GM12878 (cell line): ENCODE measurements at regions not wholly inside any gene's neighbourhood (a gene's known extent, or its start where the extent isn't known, plus 50 kb on each side); places are given as distances from the start of the nearest gene placed in this dataset.

Source experiments
- ATAC-seq: fragments of 200-7000 bp; cut with Tn5 transposase; 3 replicates; pipeline ENCODE4 v1.9.1; 2020; ENCODE audit warnings: mild to moderate bottlenecking, moderate library complexity
- BruUV-seq: library from RNA; stranded (reverse); fragments of 400-500 nt; replicated peaks from 2 replicates; lab custom pipeline; 2021; lab: Mats Ljungman, UMichigan
- CTCF ChIA-PET: fragments of 300-600 bp; sonication (Branson Sonifier 250); formaldehyde crosslinking; extraction: SDS; loops from one replicate; lab custom pipeline; 2021; ENCODE audit warnings: inconsistent platforms; lab: Yijun Ruan, JAX
- POLR2A ChIA-PET: fragments of 350-600 bp; formaldehyde crosslinking; extraction: SDS; loops from one replicate; lab custom pipeline; 2021; ENCODE audit warnings: inconsistent platforms; lab: Charles Lee
- RAD21 ChIA-PET: fragments of 300-600 bp; sonication (Branson Sonifier 250); formaldehyde crosslinking; loops from one replicate; lab custom pipeline; 2023; ENCODE audit warnings: antibody characterized with exemption; ENCODE audit not compliant: unreplicated experiment; lab: Charles Lee
- SMC1A ChIA-PET: fragments of 300-600 bp; sonication (Branson Sonifier 250); formaldehyde crosslinking; loops from one replicate; lab custom pipeline; 2023; ENCODE audit not compliant: unreplicated experiment, uncharacterized antibody; lab: Charles Lee
- DNase-seq: peaks from one replicate; pipeline ENCODE4 v3.0.0-alpha.2; 2011; ENCODE audit warnings: low read depth, low spot score
- FAIRE-seq: peaks from 3 replicates; lab custom pipeline; 2011; peaks lifted over from hg19 to GRCh38; lab: Jason Lieb, UNC
- H2AFZ ChIP-seq: 2 replicates; pipeline ENCODE4 v1.6.0; 2011; ENCODE audit warnings: low read depth, low read length, control low read depth; ENCODE audit not compliant: control insufficient read depth
- H3K27ac ChIP-seq: 2 replicates; pipeline ENCODE4 v1.5.1; 2011; ENCODE audit warnings: control low read depth; ENCODE audit not compliant: control insufficient read depth, insufficient read depth
- H3K27me3 ChIP-seq, 2 experiments: replicated peaks in 1 of 2; 2 replicates each; pipeline versions ENCODE4 v1.6.0 to v1.6.1; 2011; ENCODE audit warnings: low read length in 1 of 2; ENCODE audit not compliant: control insufficient read depth in 2 of 2, insufficient read depth in 2 of 2
- H3K36me3 ChIP-seq, 2 experiments: 2 replicates each; pipeline ENCODE4 v1.5.1; 2011; ENCODE audit warnings: low read length in 1 of 2; ENCODE audit not compliant: control insufficient read depth in 2 of 2, insufficient read depth in 2 of 2
- H3K4me1 ChIP-seq: 2 replicates; pipeline ENCODE4 v1.6.1; 2011; ENCODE audit warnings: mild to moderate bottlenecking, low read length, moderate library complexity, mixed read lengths; ENCODE audit not compliant: control insufficient read depth, insufficient read depth
- H3K4me2 ChIP-seq: 2 replicates; pipeline ENCODE4 v1.6.0; 2011; ENCODE audit warnings: control low read depth; ENCODE audit not compliant: control insufficient read depth, insufficient read depth
- H3K4me3 ChIP-seq: fragments of 200-600 bp; sonication (generic); 2 replicates; pipeline ENCODE4 v1.5.1; 2016
- H3K79me2 ChIP-seq: 2 replicates; pipeline ENCODE4 v1.6.0; 2011; ENCODE audit warnings: low read length; ENCODE audit not compliant: control insufficient read depth, insufficient read depth
- H3K9ac ChIP-seq: 2 replicates; pipeline ENCODE4 v1.8.0; 2011; ENCODE audit warnings: low read length, control low read depth, mixed read lengths; ENCODE audit not compliant: control insufficient read depth, insufficient read depth
- H3K9me3 ChIP-seq: replicated peaks from 3 replicates; pipeline ENCODE4 v1.5.1; 2011; ENCODE audit warnings: mild to moderate bottlenecking, low read length; ENCODE audit not compliant: control insufficient read depth, insufficient read depth
- H4K20me1 ChIP-seq: 2 replicates; pipeline ENCODE4 v1.6.0; 2011; ENCODE audit not compliant: control insufficient read depth, insufficient read depth
- ATF2 ChIP-seq: IDR thresholded peaks from 2 replicates; pipeline ENCODE4 v1.6.1; 2012; ENCODE audit warnings: low read length, inconsistent platforms
- ATF3 ChIP-seq: IDR thresholded peaks from 2 replicates; pipeline ENCODE4 v1.6.1; 2011; ENCODE audit warnings: low read depth, mild to moderate bottlenecking, low read length, moderate library complexity, borderline replicate concordance; ENCODE audit errors: extremely low read depth
- CREB1 ChIP-seq: IDR thresholded peaks from 2 replicates; pipeline ENCODE4 v1.6.1; 2012; ENCODE audit warnings: low read depth, mild to moderate bottlenecking, inconsistent platforms
- HDGF ChIP-seq: fragments of 450-650 bp; IDR thresholded peaks from 2 replicates; pipeline ENCODE4 v1.6.1; 2016; ENCODE audit warnings: antibody characterized with exemption
- HSF1 ChIP-seq: fragments of 150-350 bp; IDR thresholded peaks from 2 replicates; pipeline ENCODE4 v1.6.1; 2014; ENCODE audit warnings: mild to moderate bottlenecking, low read depth, low read length
- IRF3 ChIP-seq: fragments of 450-650 bp; IDR thresholded peaks from 2 replicates; pipeline ENCODE4 v1.6.1; 2014; ENCODE audit warnings: mild to moderate bottlenecking
- PAX5 ChIP-seq: IDR thresholded peaks from 2 replicates; pipeline ENCODE4 v1.6.1; 2011; ENCODE audit warnings: low read depth, low read length, borderline replicate concordance
- RAD21 ChIP-seq: IDR thresholded peaks from 2 replicates; pipeline ENCODE4 v1.6.1; 2011; ENCODE audit warnings: mild to moderate bottlenecking, low read depth, low read length, moderate library complexity; ENCODE audit not compliant: insufficient read depth
- SMAD1 ChIP-seq: fragments of 450-650 bp; IDR thresholded peaks from 2 replicates; pipeline ENCODE4 v1.6.1; 2018; ENCODE audit warnings: mild to moderate bottlenecking, low read depth; ENCODE audit not compliant: partially characterized antibody
- SP1 ChIP-seq: IDR thresholded peaks from one replicate; pipeline ENCODE4 v1.6.1; 2011; ENCODE audit warnings: low read depth, low read length
- TARDBP ChIP-seq: IDR thresholded peaks from 2 replicates; pipeline ENCODE4 v1.6.1; 2016; ENCODE audit warnings: borderline replicate concordance
- WRNIP1 ChIP-seq: IDR thresholded peaks from 2 replicates; pipeline ENCODE4 v1.6.1; 2011; ENCODE audit warnings: low read depth, low read length, improper control_type of control experiment, borderline replicate concordance
- ZNF24 ChIP-seq: fragments of 450-650 bp; IDR thresholded peaks from 2 replicates; pipeline ENCODE4 v1.6.1; 2017; ENCODE audit warnings: antibody characterized with exemption, mild to moderate bottlenecking
- ZNF687 ChIP-seq: fragments of 450-650 bp; IDR thresholded peaks from 2 replicates; pipeline ENCODE4 v1.6.1; 2017; ENCODE audit warnings: mild to moderate bottlenecking, moderate library complexity
- WGBS: methylation state at CpG from one replicate; pipeline ENCODE4 v1.1.6; 2016; ENCODE audit warnings: low lambda C conversion rate; ENCODE audit not compliant: insufficient replicate concordance, insufficient coverage; ENCODE audit errors: missing lambda C conversion rate; 5-methylcytosine and 5-hydroxymethylcytosine counted together
- in situ Hi-C: fragments of 300-500 bp; cut with MboI; formaldehyde crosslinking; loops from 9 replicates; pipeline ENCODE4 v1.14.3; 2018; ENCODE audit warnings: mixed read lengths
- intact Hi-C: fragments of 100-400 bp; cut with micrococcal nuclease; formaldehyde crosslinking; loops from one replicate; pipeline ENCODE4 v1.14.2; 2022; ENCODE audit not compliant: unreplicated experiment

- TF ChIP-seq IRF3 (no peak), ATF3 (no peak), PAX5 (no peak), CREB1 (no peak), HSF1 (no peak), HDGF (no peak), WRNIP1 (no peak)
These were observed 174.2 kb upstream of the NCAM1 start (continued) for GRCh38 chr11:112786886-112787530.

- Histone ChIP-seq H3K36me3 (no peaks in the 10 kb centered on the region), H3K4me3 (no peak overlapping the region), H3K4me1 (0 out of 2 replicates have a peak, but pooled peaks cover 3% of the 10 kb centered on the region), H3K27me3 (no peaks in the 10 kb centered on the region; a peak in 1 of 4 replicates), H4K20me1 (no peaks in the 10 kb centered on the region), H3K27ac (no peak overlapping the region), H3K79me2 (no peaks in the 10 kb centered on the region), H2AFZ (no peak overlapping the region), H3K9ac (no peak overlapping the region)
- RAD21 ChIA-PET: interaction anchor here (2.6 kb wide), 1 partner anchor 201 kb away, joined by 10 read pairs; no protein-coding TSS in a partner anchor
- WGBS: 24% methylated on average over 3 of the region's 3 CpGs
- DNase-seq (no peak), ATAC-seq (no peak)
- TF ChIP-seq ATF2 (no peak), SP1 (no peak), SMAD1 (no peak), RAD21 (no peak), TARDBP (no peak), ZNF687 (no peak), ZNF24 (no peak)
- TF ChIP-seq, all 136 proteins: peak for 0
- Histone ChIP-seq H3K9me3 (no peaks in the 10 kb centered on the region), H3K4me2 (no peak overlapping the region)
- CTCF ChIA-PET: interaction anchor here (4.9 kb wide), 1 partner anchor 201 kb away, joined by 46 read pairs; no protein-coding TSS in a partner anchor
- in situ Hi-C loops (no loop called here), intact Hi-C loops (no loop called here)
- BruUV-seq: no TSS peak
- POLR2A ChIA-PET: no interaction called here
- no peak for FAIRE-seq
- SMC1A ChIA-PET: no interaction called here
These were observed 171.7 kb upstream of the NCAM1 start for GRCh38 chr11:112789481-112789880.
